ENCODE measurements at regions not wholly inside any gene's neighbourhood (a gene's known extent, or its start where the extent isn't known, plus 50 kb on each side); places are given as distances from the start of the nearest gene placed in this dataset.
A peak's percentile ranks its signal among the peaks of the same experiment; 100 is the strongest.
"Not testable (repeated sequence)": the region's sequence is repeated elsewhere in the genome, so short reads cannot be mapped to it uniquely, and the experiment has no call there.

DNA sequence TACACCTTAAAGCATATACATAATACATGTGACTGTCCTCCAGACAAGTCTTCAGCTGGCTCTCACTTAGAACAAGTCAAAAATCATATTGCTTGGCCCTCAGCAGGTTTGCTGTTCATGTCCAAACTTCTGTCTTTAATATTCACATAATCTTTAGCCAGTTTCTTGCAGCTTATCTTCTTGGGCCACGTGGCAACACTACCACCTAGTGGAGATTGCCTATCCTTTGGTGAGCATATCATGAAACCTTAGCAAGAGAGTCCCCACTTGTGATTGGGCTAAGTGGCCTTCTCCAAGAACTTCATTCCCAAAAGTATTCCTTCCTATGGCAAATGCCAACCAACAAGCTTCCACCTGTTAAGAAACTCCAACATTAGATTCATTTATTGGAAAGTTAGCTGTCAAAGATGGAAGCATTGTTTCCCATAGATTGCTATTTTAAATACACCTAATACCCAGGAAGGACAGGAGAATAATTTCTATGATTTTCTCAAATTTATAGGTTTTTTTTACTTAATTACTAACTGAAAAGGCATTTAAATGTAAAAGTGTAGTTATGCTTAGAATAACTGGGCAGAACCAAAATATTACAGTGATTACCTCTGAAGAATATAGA is 231.9 kb upstream of the INTU start:
- DNase-seq: peak; percentile 58

- DNase-seq: no peak
These were observed 229.2 kb upstream of the INTU start for GRCh38 chr4:127403471-127404084.

- DNase-seq: no peak
These were observed 226.6 kb upstream of the INTU start for GRCh38 chr4:127406187-127406586.

- DNase-seq: not testable (repeated sequence)
These were observed 225.2 kb upstream of the INTU start for GRCh38 chr4:127407572-127407971.

DNA sequence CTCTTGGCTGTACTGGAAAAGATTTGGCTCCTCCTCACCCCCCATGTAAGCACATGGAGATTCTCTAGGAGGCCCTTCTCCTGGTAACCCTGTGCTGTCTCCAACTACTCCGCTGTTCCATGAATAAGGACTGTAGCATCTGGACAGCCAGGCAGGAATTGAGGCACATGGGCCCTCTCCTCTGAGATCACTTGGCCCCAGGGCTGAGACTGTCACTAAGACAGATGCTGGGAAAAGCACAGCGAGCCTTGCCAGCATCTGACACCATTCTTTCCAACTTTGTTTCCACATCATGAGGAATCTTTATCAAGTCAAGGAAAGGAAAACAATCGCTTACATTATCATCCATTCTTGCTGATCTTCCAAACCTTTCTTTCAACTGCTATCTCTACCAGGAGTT is 222.6 kb upstream of the INTU start:
- no peak for DNase-seq

DNA sequence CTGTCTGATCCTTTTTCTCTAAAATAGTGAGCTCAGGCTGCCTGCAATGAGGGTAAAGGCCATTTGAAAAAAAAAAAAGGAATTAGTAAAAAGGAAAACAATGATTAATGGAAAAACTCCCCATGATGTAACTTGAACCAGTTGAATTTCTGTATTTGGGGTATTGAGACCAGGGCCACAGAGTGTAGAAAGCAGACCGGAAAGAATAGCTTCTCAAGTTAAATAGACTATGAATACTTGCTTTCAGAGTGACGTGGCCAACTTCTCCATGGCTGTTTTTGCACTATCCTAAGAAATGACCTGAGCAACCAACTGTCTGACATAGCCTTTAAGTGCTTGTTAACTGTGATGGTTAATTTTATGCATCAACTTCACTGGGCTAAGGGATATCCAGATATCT is 222.1 kb upstream of the INTU start:
- no peak for DNase-seq

DNA sequence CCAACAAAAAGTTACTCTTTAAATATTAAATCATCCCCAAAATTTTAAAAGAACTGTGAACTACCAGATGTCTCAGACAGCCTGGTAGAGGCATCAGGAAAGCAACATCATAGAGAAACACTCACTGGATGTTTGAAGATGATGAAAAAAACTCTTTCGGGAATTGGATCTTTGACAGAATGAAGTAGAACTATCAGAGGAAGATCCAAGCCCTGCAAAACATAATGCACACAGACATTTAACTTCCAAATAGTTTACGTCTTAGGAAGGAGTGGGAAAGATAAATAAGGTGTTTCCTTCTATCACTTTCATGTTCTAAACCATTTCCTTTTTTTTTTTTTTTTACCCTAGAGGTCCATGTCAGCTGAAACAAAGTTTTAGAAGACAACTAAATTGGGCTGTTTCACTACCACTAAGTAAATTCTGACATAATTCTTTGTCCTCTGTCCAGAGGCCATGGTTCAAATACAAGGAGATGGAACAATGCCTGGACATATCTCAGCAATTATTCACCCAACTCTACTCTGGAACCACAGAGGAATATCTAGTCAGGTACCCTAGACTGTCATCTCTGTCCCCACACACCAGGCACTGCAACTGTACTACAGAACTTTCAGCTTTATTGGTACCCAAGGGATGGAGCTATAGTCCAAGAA is 217.7 kb upstream of the INTU start:
- DNase-seq: no peak

- DNase-seq: no peak
These were observed 216.6 kb upstream of the INTU start for GRCh38 chr4:127416115-127416514.

- DNase-seq: no peak
These were observed 214.7 kb upstream of the INTU start for GRCh38 chr4:127417885-127418535.

GRCh38 chr4:127419431-127419830 is 213.3 kb upstream of the INTU start:
- DNase-seq: no peak

- no peak for DNase-seq
These were observed 211.3 kb upstream of the INTU start for GRCh38 chr4:127421437-127421836.

GRCh38 chr4:127425202-127425845 is 207.4 kb upstream of the INTU start:
- DNase-seq: no peak

DNA sequence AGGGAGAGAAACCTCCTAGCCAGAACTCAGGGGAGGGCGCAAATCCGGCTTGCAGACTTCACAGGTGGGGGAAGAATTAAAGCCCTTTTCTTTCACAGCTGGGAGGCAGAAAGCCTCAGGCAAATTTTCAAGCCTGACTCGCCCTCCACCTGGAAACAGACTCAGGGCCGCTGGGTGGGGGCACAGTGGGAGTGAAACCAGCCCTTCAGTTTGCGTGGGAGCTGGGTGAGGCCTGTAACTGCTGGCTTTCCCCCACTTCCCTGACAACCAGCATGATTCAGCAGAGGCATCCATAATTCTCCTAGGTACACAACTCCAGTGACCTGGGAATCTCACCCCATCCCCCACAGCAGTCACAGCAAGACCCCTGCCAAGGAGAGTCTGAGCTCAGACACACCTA is 206.9 kb upstream of the INTU start:
- no peak for DNase-seq

DNA sequence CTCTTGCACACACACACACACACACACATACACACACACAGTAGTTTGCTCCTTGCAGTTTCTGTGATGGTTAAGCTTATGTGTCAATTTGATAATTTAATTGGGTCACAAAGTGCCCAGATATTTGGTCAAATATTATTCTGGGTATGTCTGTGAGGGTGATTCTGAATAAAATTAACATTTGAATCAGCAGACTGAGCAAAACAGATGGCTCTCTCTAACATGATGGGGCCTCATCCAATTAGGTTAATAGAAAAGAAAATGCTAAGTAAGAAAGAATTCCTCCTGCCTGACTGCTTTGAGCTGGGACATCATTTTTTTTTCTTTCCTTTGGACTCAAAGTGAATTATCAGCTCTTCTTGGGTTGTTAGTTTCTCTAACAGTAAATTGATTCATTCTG is 191.2 kb upstream of the INTU start:
- no peak for DNase-seq

DNA sequence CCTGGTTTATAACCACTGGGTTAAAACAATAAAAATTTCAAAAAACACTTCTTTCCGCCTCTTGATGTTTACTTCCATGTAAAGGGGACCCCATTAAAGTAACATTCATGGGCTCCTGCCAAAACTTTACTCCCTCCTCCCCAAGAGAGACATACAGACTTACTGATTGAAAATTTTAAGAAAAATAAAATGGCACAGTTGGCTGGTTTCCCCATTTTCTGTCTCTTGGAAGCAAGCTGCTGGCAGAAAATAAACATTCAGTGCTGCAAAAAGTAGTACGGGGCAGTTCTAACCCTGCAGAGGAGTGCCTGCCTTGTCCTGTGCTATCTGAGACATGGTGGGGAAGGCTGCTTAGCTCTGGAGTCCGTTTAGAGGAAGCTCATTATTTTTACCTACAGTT is 187.3 kb upstream of the INTU start:
- no peak for DNase-seq

- no peak for DNase-seq
These were observed 186.3 kb upstream of the INTU start for GRCh38 chr4:127446427-127446885.

GRCh38 chr4:127448986-127449385 is 183.8 kb upstream of the INTU start:
- no peak for DNase-seq

DNA sequence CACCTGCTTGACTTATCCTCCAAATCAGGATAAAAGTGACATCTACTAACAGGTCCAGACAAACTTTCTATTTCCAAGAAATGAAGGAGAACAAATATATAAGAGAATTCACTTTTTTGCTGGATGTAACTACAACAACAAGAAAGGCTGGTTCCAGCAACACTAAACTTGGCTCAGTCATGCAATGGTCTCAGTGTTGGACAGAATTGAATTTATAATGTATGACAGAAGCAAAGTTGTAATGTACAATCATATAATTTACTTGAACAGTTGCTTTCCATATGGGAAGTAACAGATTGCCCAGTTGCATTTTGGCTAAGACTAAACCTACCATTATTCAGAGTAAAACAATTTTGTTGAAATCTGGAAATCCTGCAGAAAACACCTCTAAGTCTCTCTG is 183.3 kb upstream of the INTU start:
- no peak for DNase-seq

GRCh38 chr4:127450276-127450675 is 182.5 kb upstream of the INTU start:
- no peak for DNase-seq

DNA sequence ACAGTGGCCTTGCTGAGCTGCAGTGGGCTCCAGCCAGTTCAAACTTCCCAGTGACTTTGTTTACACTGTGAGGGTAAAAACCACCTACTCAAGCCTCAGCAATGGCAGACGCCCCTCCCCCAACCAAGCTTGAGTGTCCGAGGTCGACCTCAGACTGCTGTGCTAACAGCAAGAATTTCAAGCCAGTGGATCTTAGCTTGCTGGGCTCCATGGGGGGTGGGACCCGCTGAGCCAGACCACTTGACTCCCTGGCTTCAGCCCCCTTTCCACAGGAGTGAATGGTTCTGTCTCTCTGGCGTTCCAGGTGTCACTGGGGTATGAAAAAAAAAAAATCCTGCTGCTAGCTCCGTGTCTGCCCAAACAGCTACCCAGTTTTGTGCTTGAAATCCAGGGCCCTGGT is 168.9 kb upstream of the INTU start:
- DNase-seq: no peak

DNA sequence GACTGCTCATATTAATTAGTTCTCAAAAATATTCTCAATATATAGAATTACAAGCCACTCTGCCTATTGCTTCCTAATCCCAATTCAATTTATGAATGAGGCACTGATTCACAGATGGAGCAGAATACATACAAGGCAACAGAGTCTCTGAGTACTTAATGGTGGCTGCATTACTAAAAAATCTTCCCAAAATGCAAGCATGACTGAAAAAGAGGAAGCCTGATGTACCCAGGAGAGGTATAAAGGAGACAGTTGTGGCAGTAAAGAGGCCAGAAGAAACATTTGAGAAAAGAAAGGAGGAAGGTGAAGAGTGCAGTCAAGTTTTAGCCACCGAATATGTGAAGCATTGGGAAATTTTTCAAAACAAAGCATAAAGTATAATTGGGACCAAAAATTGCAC is 163.2 kb upstream of the INTU start:
- DNase-seq: no peak

- DNase-seq: no peak
These were observed 162.6 kb upstream of the INTU start for GRCh38 chr4:127469959-127470809.

- DNase-seq: not testable (repeated sequence)
These were observed 154.5 kb upstream of the INTU start for GRCh38 chr4:127478271-127478670.

Data from activated CD4-positive, alpha-beta T cell treated with anti-CD3 and anti-CD28 coated beads, Interleukin-10, Interleukin-2, amounts not matched to agents 100 ng/mL and 50 ng/mL, durations not matched to agents 16 hours and 8 hours (primary cell).